Keratinocyte (primary cell): ENCODE measurements at regions not wholly inside any gene's neighbourhood (a gene's known extent, or its start where the extent isn't known, plus 50 kb on each side); places are given as distances from the start of the nearest gene placed in this dataset.

Experiments
- DNase-seq: peaks from one replicate; pipeline ENCODE4 v3.0.0-alpha.2; 2011; ENCODE audit warnings: low read depth, missing footprints, low spot score
- FAIRE-seq: peaks from 2 replicates; lab custom pipeline; 2011; peaks lifted over from hg19 to GRCh38; lab: Jason Lieb, UNC
- H2AFZ ChIP-seq: 2 replicates; pipeline ENCODE4 v1.6.0; 2012; ENCODE audit warnings: low read length, control low read depth, inconsistent platforms; ENCODE audit not compliant: control insufficient read depth
- H3K27ac ChIP-seq: 2 replicates; pipeline ENCODE4 v1.5.1; 2011; ENCODE audit warnings: low read length; ENCODE audit not compliant: control insufficient read depth, insufficient read depth
- H3K27me3 ChIP-seq: 3 replicates; pipeline ENCODE4 v1.6.0; 2011; ENCODE audit warnings: low read length; ENCODE audit not compliant: control insufficient read depth, insufficient read depth; ENCODE audit errors: extremely low read depth
- H3K36me3 ChIP-seq, 2 experiments: 2 replicates in 1 of 2; 3 replicates in 1 of 2; pipeline ENCODE4 v1.5.1; 2011; ENCODE audit warnings: low read length in 2 of 2, mild to moderate bottlenecking in 1 of 2; ENCODE audit not compliant: control insufficient read depth in 2 of 2, insufficient read depth in 2 of 2; ENCODE audit errors: extremely low read depth in 1 of 2
- H3K4me1 ChIP-seq: 3 replicates; pipeline ENCODE4 v1.5.1; 2011; ENCODE audit warnings: low read length; ENCODE audit not compliant: control insufficient read depth, insufficient read depth; ENCODE audit errors: extremely low read depth
- H3K4me2 ChIP-seq: 3 replicates; pipeline ENCODE4 v1.6.0; 2011; ENCODE audit warnings: low read depth, low read length; ENCODE audit not compliant: control insufficient read depth, insufficient read depth; ENCODE audit errors: extremely low read depth
- H3K4me3 ChIP-seq, 3 experiments: fragments of 200-600 bp in 1 of 3; sonication (generic) in 1 of 3; 2 replicates in 2 of 3; 3 replicates in 1 of 3; pipeline ENCODE4 v1.5.1; 2011 to 2016; ENCODE audit warnings: low read length in 3 of 3, mild to moderate bottlenecking in 3 of 3, control low read depth in 2 of 3, inconsistent platforms in 1 of 3, low read depth in 1 of 3, mixed read lengths in 1 of 3, mixed run types in 1 of 3, moderate library complexity in 1 of 3; ENCODE audit not compliant: control insufficient read depth in 2 of 3, insufficient read depth in 2 of 3; ENCODE audit errors: extremely low read depth in 1 of 3
- H3K79me2 ChIP-seq: 2 replicates; pipeline ENCODE4 v1.6.0; 2012; ENCODE audit warnings: low read length; ENCODE audit not compliant: control insufficient read depth, insufficient read depth
- H3K9ac ChIP-seq: 3 replicates; pipeline ENCODE4 v1.6.0; 2011; ENCODE audit warnings: low read length; ENCODE audit not compliant: control insufficient read depth, insufficient read depth; ENCODE audit errors: extremely low read depth
- H3K9me1 ChIP-seq: 3 replicates; pipeline ENCODE4 v1.6.0; 2011; ENCODE audit warnings: low read length; ENCODE audit not compliant: control insufficient read depth, insufficient read depth; ENCODE audit errors: extremely low read depth
- H3K9me3 ChIP-seq: 2 replicates; pipeline ENCODE4 v1.5.1; 2012; ENCODE audit warnings: low read depth, low read length; ENCODE audit not compliant: control insufficient read depth
- H4K20me1 ChIP-seq: 3 replicates; pipeline ENCODE4 v1.6.0; 2011; ENCODE audit warnings: low read length; ENCODE audit not compliant: control insufficient read depth, insufficient read depth; ENCODE audit errors: extremely low read depth
- EZH2 ChIP-seq: IDR thresholded peaks from one replicate; pipeline ENCODE4 v1.6.1; 2012; ENCODE audit warnings: inconsistent platforms, mild to moderate bottlenecking, low read length, moderate library complexity
- dilution Hi-C: fragments of 300-500 bp; cut with MboI; formaldehyde crosslinking; loops from one replicate; pipeline ENCODE4 v1.7.0; 2020; ENCODE audit warnings: low sequenced_read_pairs; ENCODE audit not compliant: extremely low pct_ligation_motif_present
- TF ChIP-seq, protein P1 (sequence below), 3 experiments: IDR thresholded peaks in 1 of 3; conservative IDR thresholded peaks in 1 of 3; optimal IDR thresholded peaks in 1 of 3; 2 replicates in 2 of 3; 3 replicates in 1 of 3; pipeline versions ENCODE3 to v1.5.1; 2011; ENCODE audit warnings: low read length in 3 of 3, mild to moderate bottlenecking in 3 of 3, moderate library complexity in 2 of 3, control low read depth in 1 of 3, inconsistent platforms in 1 of 3; ENCODE audit not compliant: insufficient read depth in 2 of 3; ENCODE audit errors: extremely low read depth in 1 of 3

GRCh38 chr3:162278834-162279233 is 782.2 kb downstream of the OTOL1 start:
- Histone ChIP-seq H3K36me3 (no peaks in the 10 kb centered on the region), H3K9me3 (no peaks in the 10 kb centered on the region), H3K9me1 (no peaks in the 10 kb centered on the region), H3K27me3 (no peaks in the 10 kb centered on the region), H3K4me1 (no peaks in the 10 kb centered on the region), H3K27ac (no peak overlapping the region), H3K4me2 (no peak overlapping the region), H4K20me1 (no peaks in the 10 kb centered on the region), H3K9ac (no peak overlapping the region), H3K4me3 (no peak overlapping the region), H2AFZ (no peak overlapping the region), H3K79me2 (no peaks in the 10 kb centered on the region)
- no peak for DNase-seq
- dilution Hi-C loops: no loop called here
- FAIRE-seq: no peak
- TF ChIP-seq, protein P1, sequence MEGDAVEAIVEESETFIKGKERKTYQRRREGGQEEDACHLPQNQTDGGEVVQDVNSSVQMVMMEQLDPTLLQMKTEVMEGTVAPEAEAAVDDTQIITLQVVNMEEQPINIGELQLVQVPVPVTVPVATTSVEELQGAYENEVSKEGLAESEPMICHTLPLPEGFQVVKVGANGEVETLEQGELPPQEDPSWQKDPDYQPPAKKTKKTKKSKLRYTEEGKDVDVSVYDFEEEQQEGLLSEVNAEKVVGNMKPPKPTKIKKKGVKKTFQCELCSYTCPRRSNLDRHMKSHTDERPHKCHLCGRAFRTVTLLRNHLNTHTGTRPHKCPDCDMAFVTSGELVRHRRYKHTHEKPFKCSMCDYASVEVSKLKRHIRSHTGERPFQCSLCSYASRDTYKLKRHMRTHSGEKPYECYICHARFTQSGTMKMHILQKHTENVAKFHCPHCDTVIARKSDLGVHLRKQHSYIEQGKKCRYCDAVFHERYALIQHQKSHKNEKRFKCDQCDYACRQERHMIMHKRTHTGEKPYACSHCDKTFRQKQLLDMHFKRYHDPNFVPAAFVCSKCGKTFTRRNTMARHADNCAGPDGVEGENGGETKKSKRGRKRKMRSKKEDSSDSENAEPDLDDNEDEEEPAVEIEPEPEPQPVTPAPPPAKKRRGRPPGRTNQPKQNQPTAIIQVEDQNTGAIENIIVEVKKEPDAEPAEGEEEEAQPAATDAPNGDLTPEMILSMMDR (optimal IDR thresholded peaks at IDR 0.05 in 1 of 3, IDR thresholded peaks at IDR 0.05 in 1 of 3, conservative IDR thresholded peaks at IDR 0.05 in 1 of 3; ENCODE audit: extremely low read depth in 1 of 3, insufficient read depth in 2 of 3, low read length in 3 of 3): no peak
- TF ChIP-seq EZH2: no peak

GRCh38 chr3:162285259-162285658 is 788.7 kb downstream of the OTOL1 start:
- Histone ChIP-seq H2AFZ (no peak overlapping the region), H3K27ac (no peak overlapping the region)
- FAIRE-seq: no peak

More at GRCh38 chr3:162285259-162285658, 788.7 kb downstream of the OTOL1 start:
- no peaks in the 10 kb centered on the region for H3K27me3 ChIP-seq
- H3K4me1 ChIP-seq: no peaks in the 10 kb centered on the region
- no peak overlapping the region for H3K4me3 ChIP-seq
- no peaks in the 10 kb centered on the region for H3K36me3 ChIP-seq
- dilution Hi-C loops: no loop called here
- no peak overlapping the region for H3K9ac ChIP-seq
- H3K9me1 ChIP-seq: no peaks in the 10 kb centered on the region
- TF ChIP-seq, protein P1 (optimal IDR thresholded peaks at IDR 0.05 in 1 of 3, IDR thresholded peaks at IDR 0.05 in 1 of 3, conservative IDR thresholded peaks at IDR 0.05 in 1 of 3; ENCODE audit: extremely low read depth in 1 of 3, insufficient read depth in 2 of 3, low read length in 3 of 3): no peak
- TF ChIP-seq EZH2: no peak
- H4K20me1 ChIP-seq: no peaks in the 10 kb centered on the region
- no peak for DNase-seq
- H3K79me2 ChIP-seq: no peaks in the 10 kb centered on the region
- no peaks in the 10 kb centered on the region for H3K9me3 ChIP-seq
- H3K4me2 ChIP-seq: no peak overlapping the region
